Astrocyte of the cerebellum (primary cell): ENCODE measurements at regions not wholly inside any gene's neighbourhood (a gene's known extent, or its start where the extent isn't known, plus 50 kb on each side); places are given as distances from the start of the nearest gene placed in this dataset.

Experiments used
- DNase-seq: peaks from one replicate; pipeline ENCODE4 v3.0.0-alpha.2; 2011; ENCODE audit warnings: low read depth
- H3K4me3 ChIP-seq: 2 replicates; pipeline ENCODE4 v1.5.1; 2011; ENCODE audit warnings: mild to moderate bottlenecking, low read depth, low read length, moderate library complexity
- in situ Hi-C: cut with HindIII; loops from 2 replicates; pipeline ENCODE4 v1.10.0; 2017; ENCODE audit warnings: low sequenced_read_pairs
- TF ChIP-seq, protein P1 (sequence below): IDR thresholded peaks from 2 replicates; pipeline ENCODE4 v1.5.1; 2012; ENCODE audit warnings: low read length, low read depth, moderate library complexity, mild to moderate bottlenecking; ENCODE audit errors: missing control alignments

DNA sequence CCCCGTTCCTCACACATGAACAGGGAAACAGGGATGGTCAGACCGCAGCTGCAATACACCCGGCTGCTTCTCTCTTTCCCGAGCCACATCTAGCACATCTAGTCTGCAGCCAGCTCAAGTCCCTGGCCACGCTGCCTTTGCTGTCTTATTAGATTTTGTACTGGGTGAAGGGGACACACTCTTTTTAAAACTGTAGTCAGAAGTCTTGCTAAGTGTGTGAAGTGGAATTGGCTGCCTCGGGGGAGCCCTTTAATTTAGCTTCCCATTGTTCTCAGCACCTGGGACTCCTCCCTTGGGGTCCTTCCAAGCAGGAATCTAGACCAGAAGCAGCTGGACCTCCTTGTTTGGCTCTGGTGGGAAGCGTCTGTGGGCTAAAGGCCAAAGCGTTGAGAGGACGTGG lies 420.0 kb downstream of the CTTN start:
- DNase-seq: no peak
- TF ChIP-seq, protein P1, sequence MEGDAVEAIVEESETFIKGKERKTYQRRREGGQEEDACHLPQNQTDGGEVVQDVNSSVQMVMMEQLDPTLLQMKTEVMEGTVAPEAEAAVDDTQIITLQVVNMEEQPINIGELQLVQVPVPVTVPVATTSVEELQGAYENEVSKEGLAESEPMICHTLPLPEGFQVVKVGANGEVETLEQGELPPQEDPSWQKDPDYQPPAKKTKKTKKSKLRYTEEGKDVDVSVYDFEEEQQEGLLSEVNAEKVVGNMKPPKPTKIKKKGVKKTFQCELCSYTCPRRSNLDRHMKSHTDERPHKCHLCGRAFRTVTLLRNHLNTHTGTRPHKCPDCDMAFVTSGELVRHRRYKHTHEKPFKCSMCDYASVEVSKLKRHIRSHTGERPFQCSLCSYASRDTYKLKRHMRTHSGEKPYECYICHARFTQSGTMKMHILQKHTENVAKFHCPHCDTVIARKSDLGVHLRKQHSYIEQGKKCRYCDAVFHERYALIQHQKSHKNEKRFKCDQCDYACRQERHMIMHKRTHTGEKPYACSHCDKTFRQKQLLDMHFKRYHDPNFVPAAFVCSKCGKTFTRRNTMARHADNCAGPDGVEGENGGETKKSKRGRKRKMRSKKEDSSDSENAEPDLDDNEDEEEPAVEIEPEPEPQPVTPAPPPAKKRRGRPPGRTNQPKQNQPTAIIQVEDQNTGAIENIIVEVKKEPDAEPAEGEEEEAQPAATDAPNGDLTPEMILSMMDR: no peak
- in situ Hi-C loops: no loop called here
- no peak overlapping the region for H3K4me3 ChIP-seq

DNA sequence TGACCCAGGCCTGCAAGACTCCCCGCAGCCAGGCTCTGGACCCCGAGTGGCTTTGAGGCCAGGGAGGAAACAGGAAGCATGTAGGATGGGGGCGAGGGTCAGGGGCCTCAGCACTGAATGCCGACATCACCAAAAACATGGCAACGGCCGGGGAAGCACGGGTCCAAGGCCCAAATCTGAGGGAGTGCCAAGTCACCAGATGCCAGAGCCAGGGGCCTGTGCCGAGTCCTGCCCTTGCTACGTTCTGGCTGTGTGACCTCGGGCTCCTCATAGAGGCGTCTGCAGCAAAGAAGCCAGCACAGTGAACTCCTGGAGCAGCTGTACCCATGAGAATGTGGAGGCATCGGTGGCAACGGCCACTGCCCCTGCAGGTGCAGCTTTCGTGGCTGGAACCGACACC lies 420.7 kb downstream of the CTTN start:
- no peak overlapping the region for H3K4me3 ChIP-seq
- TF ChIP-seq, protein P1: no peak
- in situ Hi-C loops: no loop called here
- no peak for DNase-seq

DNA sequence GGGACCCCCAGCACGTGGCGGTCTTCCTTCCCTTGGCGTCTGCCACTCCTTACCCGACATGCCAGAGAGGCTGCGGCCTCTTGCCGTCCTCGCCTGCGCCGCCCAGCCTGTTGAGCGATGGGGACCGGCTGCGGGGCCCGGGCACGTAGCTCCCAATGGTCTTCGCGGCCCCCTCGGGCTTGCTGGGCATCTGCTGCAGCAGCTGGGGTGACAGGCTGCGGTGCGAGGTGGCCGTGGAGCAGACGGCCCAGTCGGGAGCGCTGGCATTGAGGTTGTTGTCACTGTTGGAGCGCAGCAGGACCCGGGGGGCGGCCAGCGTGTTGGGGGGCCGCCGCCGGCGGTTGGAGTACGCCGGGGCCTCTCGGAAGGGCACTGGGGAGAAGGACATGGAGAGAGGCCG lies 422.0 kb downstream of the CTTN start:
- DNase-seq: no peak
- in situ Hi-C loops: no loop called here
- TF ChIP-seq, protein P1: no peak
- no peak overlapping the region for H3K4me3 ChIP-seq

DNA sequence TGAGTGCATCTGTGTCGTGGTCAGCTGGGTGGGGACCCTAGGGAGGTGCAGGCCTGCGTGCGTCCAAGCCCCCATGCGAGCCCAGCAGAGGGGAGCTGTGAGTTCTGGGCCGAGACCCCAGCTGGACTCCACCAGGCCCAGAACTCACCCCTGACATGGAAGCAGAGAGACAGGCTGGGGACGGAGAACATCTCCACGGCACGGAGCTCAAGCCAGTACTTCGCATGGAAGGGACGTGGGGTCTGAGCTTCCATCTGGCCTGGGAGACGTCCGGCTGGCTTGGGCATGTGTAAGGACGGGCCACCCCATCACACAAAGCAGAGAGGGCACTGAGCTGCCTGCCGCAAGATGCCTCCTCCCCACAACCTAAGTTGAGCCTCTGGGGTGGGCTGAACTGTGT lies 422.4 kb downstream of the CTTN start:
- no peak overlapping the region for H3K4me3 ChIP-seq
- in situ Hi-C loops: no loop called here
- no peak for DNase-seq
- TF ChIP-seq, protein P1: no peak

DNA sequence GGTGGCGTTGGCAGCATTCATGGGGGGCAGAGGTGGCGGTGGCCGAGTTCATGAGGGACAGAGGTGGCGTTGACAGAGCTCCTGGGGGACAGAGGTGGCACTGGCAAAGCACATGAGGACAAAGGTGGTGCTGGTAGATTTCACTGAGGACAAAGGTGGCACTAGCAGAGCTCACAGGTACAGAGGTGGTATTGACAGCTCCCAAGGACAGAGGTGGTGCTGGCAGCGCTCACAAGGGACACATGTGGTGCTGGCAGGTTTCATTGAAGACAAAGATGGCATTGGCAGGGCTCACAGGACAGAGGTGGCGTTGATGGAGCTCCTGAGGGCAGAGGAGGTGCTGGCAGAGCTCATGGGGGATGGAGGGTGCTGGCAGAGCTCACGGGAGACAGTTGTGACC lies 425.4 kb downstream of the CTTN start:
- in situ Hi-C loops: no loop called here
- H3K4me3 ChIP-seq: no peak overlapping the region
- DNase-seq: no peak
- TF ChIP-seq, protein P1: no peak

DNA sequence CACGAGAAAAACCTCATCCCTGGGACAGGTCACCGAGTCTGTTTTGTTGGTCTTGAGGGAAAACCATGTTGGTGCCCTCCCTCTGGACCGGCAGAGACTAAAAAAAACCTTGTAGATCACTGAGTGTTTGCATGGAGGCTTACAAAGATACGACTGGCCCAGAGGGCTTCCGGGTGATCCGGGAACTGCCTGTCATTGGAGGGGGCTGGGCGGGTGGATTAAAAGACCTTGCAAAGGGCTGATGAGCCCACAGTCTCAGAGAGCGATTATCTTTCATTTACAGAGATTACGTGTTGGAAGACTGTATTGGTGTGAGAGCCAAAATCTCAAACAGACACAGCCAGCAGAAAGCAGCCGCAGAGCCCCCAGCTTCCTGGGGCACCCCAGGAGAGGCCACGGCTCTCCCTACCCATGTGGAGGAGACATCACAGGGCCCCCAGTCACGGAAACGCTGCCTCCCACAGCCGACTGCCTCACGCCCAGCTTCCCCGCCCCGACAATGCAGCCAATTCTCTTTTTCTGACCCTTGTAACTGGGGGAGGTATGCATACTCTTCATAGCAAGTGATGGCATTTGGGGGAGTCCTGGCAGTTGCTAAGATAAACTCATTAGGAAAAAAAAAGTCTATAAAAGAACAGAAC lies 426.4 kb downstream of the CTTN start:
- in situ Hi-C loops: no loop called here
- no peak overlapping the region for H3K4me3 ChIP-seq
- DNase-seq: no peak
- TF ChIP-seq, protein P1: no peak
